NCI-H2029 treated with DMSO at 0.1 percent for 48 hours (cell line): ENCODE measurements at regions not wholly inside any gene's neighbourhood (a gene's known extent, or its start where the extent isn't known, plus 50 kb on each side); places are given as distances from the start of the nearest gene placed in this dataset.
"Not testable (repeated sequence)": the region's sequence is repeated elsewhere in the genome, so short reads cannot be mapped to it uniquely, and the experiment has no call there.

Source experiments
- DNase-seq: peaks from one replicate; lab custom pipeline; 2025; lab: John Stamatoyannopoulos, UW

- no peak for DNase-seq
Observed at GRCh38 chr3:115396801-115397200, 226.5 kb upstream of the GAP43 start.

GRCh38 chr3:115397433-115397832 is 225.9 kb upstream of the GAP43 start:
- DNase-seq: no peak

GRCh38 chr3:115398506-115398905 is 224.8 kb upstream of the GAP43 start:
- no peak for DNase-seq

GRCh38 chr3:115399750-115400149 is 223.6 kb upstream of the GAP43 start:
- DNase-seq: no peak

GRCh38 chr3:115401298-115401697 is 222.0 kb upstream of the GAP43 start:
- DNase-seq: no peak

- no peak for DNase-seq
Observed at GRCh38 chr3:115401851-115402501, 221.3 kb upstream of the GAP43 start.

- no peak for DNase-seq
Observed at GRCh38 chr3:115402651-115403050, 220.7 kb upstream of the GAP43 start.

- DNase-seq: no peak
Observed at GRCh38 chr3:115403786-115404185, 219.5 kb upstream of the GAP43 start.

GRCh38 chr3:115409596-115409995 is 213.7 kb upstream of the GAP43 start:
- DNase-seq: no peak

GRCh38 chr3:115414610-115415009 is 208.7 kb upstream of the GAP43 start:
- not testable (repeated sequence) for DNase-seq

- no peak for DNase-seq
Observed at GRCh38 chr3:115415246-115415996, 207.9 kb upstream of the GAP43 start.

- DNase-seq: no peak
Observed at GRCh38 chr3:115418583-115418982, 204.7 kb upstream of the GAP43 start.

- no peak for DNase-seq
Observed at GRCh38 chr3:115420086-115420485, 203.2 kb upstream of the GAP43 start.

- DNase-seq: no peak
Observed at GRCh38 chr3:115423170-115423569, 200.1 kb upstream of the GAP43 start.

- no peak for DNase-seq
Observed at GRCh38 chr3:115428841-115429240, 194.5 kb upstream of the GAP43 start.

- DNase-seq: no peak
Observed at GRCh38 chr3:115436767-115437301, 186.5 kb upstream of the GAP43 start.

GRCh38 chr3:115438799-115439198 is 184.5 kb upstream of the GAP43 start:
- no peak for DNase-seq

GRCh38 chr3:115445559-115445958 is 177.8 kb upstream of the GAP43 start:
- no peak for DNase-seq

GRCh38 chr3:115448851-115449250 is 174.5 kb upstream of the GAP43 start:
- no peak for DNase-seq

GRCh38 chr3:115450036-115450435 is 173.3 kb upstream of the GAP43 start:
- no peak for DNase-seq

- no peak for DNase-seq
Observed at GRCh38 chr3:115464036-115464435, 159.3 kb upstream of the GAP43 start.

- peak; percentile 78 for DNase-seq
Observed at GRCh38 chr3:115469649-115470048, 153.7 kb upstream of the GAP43 start.

GRCh38 chr3:115470254-115470653 is 153.1 kb upstream of the GAP43 start:
- peak; percentile 48 for DNase-seq
